GM23338 (cell line): ENCODE measurements at regions not wholly inside any gene's neighbourhood (a gene's known extent, or its start where the extent isn't known, plus 50 kb on each side); places are given as distances from the start of the nearest gene placed in this dataset.

ENCODE experiments used
- ATAC-seq: fragments of 200-7000 bp; cut with Tn5 transposase; 3 replicates; pipeline ENCODE4 v1.9.1; 2020
- DNase-seq: peaks from one replicate; pipeline ENCODE4 v3.0.0-alpha.2; 2015; ENCODE audit warnings: low spot score
- H2AFZ ChIP-seq: fragments of 200-600 bp; sonication (generic); 2 replicates; pipeline ENCODE4 v1.8.0; 2016; ENCODE audit warnings: antibody characterized with exemption, mild to moderate bottlenecking, moderate library complexity
- H3F3A ChIP-seq: fragments of 200-600 bp; sonication (generic); replicated peaks from 2 replicates; pipeline ENCODE4 v1.8.0; 2017; ENCODE audit warnings: antibody characterized with exemption, mixed run types, low read depth
- H3K27ac ChIP-seq: fragments of 200-600 bp; sonication (generic); 2 replicates; pipeline ENCODE4 v1.6.1; 2016; ENCODE audit warnings: low read depth
- H3K27me3 ChIP-seq: fragments of 200-600 bp; sonication (generic); 2 replicates; pipeline ENCODE4 v1.8.0; 2016; ENCODE audit warnings: mild to moderate bottlenecking, mixed run types, moderate library complexity; ENCODE audit not compliant: insufficient read depth
- H3K36me3 ChIP-seq: fragments of 200-600 bp; sonication (generic); 2 replicates; pipeline ENCODE4 v1.8.0; 2016; ENCODE audit warnings: mild to moderate bottlenecking; ENCODE audit not compliant: insufficient read depth
- H3K4me1 ChIP-seq: fragments of 200-600 bp; sonication (generic); 2 replicates; pipeline ENCODE4 v1.8.0; 2016; ENCODE audit warnings: mild to moderate bottlenecking, moderate library complexity; ENCODE audit not compliant: insufficient read depth
- H3K4me2 ChIP-seq: fragments of 200-600 bp; sonication (generic); 2 replicates; pipeline ENCODE4 v1.7.1; 2017; ENCODE audit warnings: mixed run types
- H3K4me3 ChIP-seq: fragments of 200-600 bp; sonication (generic); 2 replicates; pipeline ENCODE4 v1.6.1; 2016; ENCODE audit warnings: mixed run types
- H3K79me2 ChIP-seq: fragments of 200-600 bp; sonication (generic); replicated peaks from 2 replicates; pipeline ENCODE4 v1.8.0; 2017; ENCODE audit warnings: mild to moderate bottlenecking; ENCODE audit not compliant: insufficient read depth
- H3K9me2 ChIP-seq: fragments of 200-600 bp; sonication (generic); 2 replicates; pipeline ENCODE4 v1.8.0; 2017; ENCODE audit not compliant: insufficient read depth
- H4K20me1 ChIP-seq: fragments of 200-600 bp; sonication (generic); replicated peaks from 2 replicates; pipeline ENCODE4 v1.8.0; 2017; ENCODE audit warnings: mild to moderate bottlenecking; ENCODE audit not compliant: insufficient read depth
- H3K27ac Mint-ChIP-seq: 2 replicates; pipeline ENCODE4 v1.8.0; 2020; ENCODE audit warnings: inconsistent platforms, mild to moderate bottlenecking, moderate library complexity, mixed read lengths
- H3K27me3 Mint-ChIP-seq: 3 replicates; pipeline ENCODE4 v1.8.0; 2022; ENCODE audit warnings: low read depth, mild to moderate bottlenecking, moderate library complexity, mixed read lengths, inconsistent platforms; ENCODE audit not compliant: insufficient read depth, poor library complexity
- H3K36me3 Mint-ChIP-seq: 3 replicates; pipeline ENCODE4 v1.8.0; 2021; ENCODE audit warnings: low read depth, mild to moderate bottlenecking, inconsistent platforms, moderate library complexity, mixed read lengths
- H3K4me1 Mint-ChIP-seq: 3 replicates; pipeline ENCODE4 v1.8.0; 2020; ENCODE audit warnings: mild to moderate bottlenecking, inconsistent platforms, mixed read lengths
- H3K4me3 Mint-ChIP-seq: 3 replicates; pipeline ENCODE4 v1.8.0; 2021; ENCODE audit warnings: moderate library complexity, mild to moderate bottlenecking, inconsistent platforms, mixed read lengths
- H3K9me3 Mint-ChIP-seq: 3 replicates; pipeline ENCODE4 v1.8.0; 2020; ENCODE audit warnings: moderate library complexity, mild to moderate bottlenecking, inconsistent platforms, mixed read lengths
- CREB1 ChIP-seq: fragments of 250-450 bp; sonication (Bioruptor Pico); IDR thresholded peaks from 2 replicates; pipeline ENCODE4 v1.5.0; 2020; ENCODE audit warnings: low read depth, mild to moderate bottlenecking, moderate library complexity
- EZH2 ChIP-seq: fragments of 200-600 bp; sonication (generic); IDR thresholded peaks from one replicate; pipeline ENCODE4 v1.8.0; 2017; ENCODE audit warnings: antibody characterized with exemption, mild to moderate bottlenecking, low read depth; ENCODE audit not compliant: unreplicated experiment
- JUNB ChIP-seq: IDR thresholded peaks from one replicate; pipeline ENCODE4 v1.6.1; 2016; ENCODE audit warnings: antibody characterized with exemption; ENCODE audit not compliant: unreplicated experiment
- NANOG ChIP-seq: IDR thresholded peaks from 2 replicates; pipeline ENCODE4 v1.6.1; 2016; ENCODE audit warnings: antibody characterized with exemption, borderline replicate concordance
- POLR2AphosphoS5 ChIP-seq: IDR thresholded peaks from 2 replicates; pipeline ENCODE4 v1.6.1; 2016; ENCODE audit warnings: antibody characterized with exemption, low read depth
- STAT1 ChIP-seq: IDR thresholded peaks from one replicate; pipeline ENCODE4 v1.6.1; 2016; ENCODE audit warnings: antibody characterized with exemption; ENCODE audit not compliant: unreplicated experiment
- ZNF114 ChIP-seq: fragments of 250-450 bp; sonication (Bioruptor Pico); IDR thresholded peaks from 2 replicates; pipeline ENCODE4 v1.5.0; 2020; ENCODE audit warnings: mild to moderate bottlenecking, moderate library complexity
- ZNF331 ChIP-seq: fragments of 250-450 bp; sonication (Bioruptor Pico); IDR thresholded peaks from 2 replicates; pipeline ENCODE4 v1.5.0; 2020; ENCODE audit warnings: low read depth, mild to moderate bottlenecking, moderate library complexity
- TF ChIP-seq, protein P1 (sequence below), 2 experiments: fragments of 200-600 bp in 1 of 2; sonication (generic) in 1 of 2; conservative IDR thresholded peaks; 2 replicates each; pipeline versions ENCODE4 v1.5.1 to v1.6.1; 2016 to 2017; ENCODE audit warnings: antibody characterized with exemption in 2 of 2, low read depth in 2 of 2, mild to moderate bottlenecking in 2 of 2, moderate library complexity in 1 of 2
- TF ChIP-seq, protein P2 (sequence below): IDR thresholded peaks from 2 replicates; pipeline ENCODE4 v1.6.1; 2016; ENCODE audit warnings: antibody characterized with exemption
- TF ChIP-seq, protein P3 (sequence below): IDR thresholded peaks from one replicate; pipeline ENCODE4 v1.6.1; 2018; ENCODE audit warnings: antibody characterized with exemption; ENCODE audit not compliant: unreplicated experiment

GRCh38 chr2:66189553-66189952 lies 245.4 kb upstream of the MEIS1 start (continued):
- TF ChIP-seq, protein P1, sequence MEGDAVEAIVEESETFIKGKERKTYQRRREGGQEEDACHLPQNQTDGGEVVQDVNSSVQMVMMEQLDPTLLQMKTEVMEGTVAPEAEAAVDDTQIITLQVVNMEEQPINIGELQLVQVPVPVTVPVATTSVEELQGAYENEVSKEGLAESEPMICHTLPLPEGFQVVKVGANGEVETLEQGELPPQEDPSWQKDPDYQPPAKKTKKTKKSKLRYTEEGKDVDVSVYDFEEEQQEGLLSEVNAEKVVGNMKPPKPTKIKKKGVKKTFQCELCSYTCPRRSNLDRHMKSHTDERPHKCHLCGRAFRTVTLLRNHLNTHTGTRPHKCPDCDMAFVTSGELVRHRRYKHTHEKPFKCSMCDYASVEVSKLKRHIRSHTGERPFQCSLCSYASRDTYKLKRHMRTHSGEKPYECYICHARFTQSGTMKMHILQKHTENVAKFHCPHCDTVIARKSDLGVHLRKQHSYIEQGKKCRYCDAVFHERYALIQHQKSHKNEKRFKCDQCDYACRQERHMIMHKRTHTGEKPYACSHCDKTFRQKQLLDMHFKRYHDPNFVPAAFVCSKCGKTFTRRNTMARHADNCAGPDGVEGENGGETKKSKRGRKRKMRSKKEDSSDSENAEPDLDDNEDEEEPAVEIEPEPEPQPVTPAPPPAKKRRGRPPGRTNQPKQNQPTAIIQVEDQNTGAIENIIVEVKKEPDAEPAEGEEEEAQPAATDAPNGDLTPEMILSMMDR (conservative IDR thresholded peaks at IDR 0.05; ENCODE audit: low read depth in 2 of 2) = no peak
- TF ChIP-seq EZH2 = no peak
- no peak for TF ChIP-seq JUNB
- no peak for TF ChIP-seq CREB1
- no peak for TF ChIP-seq NANOG
- TF ChIP-seq POLR2AphosphoS5 = no peak
- TF ChIP-seq STAT1 = no peak
- TF ChIP-seq ZNF114 = no peak
- TF ChIP-seq ZNF331 = no peak
- TF ChIP-seq, protein P2, sequence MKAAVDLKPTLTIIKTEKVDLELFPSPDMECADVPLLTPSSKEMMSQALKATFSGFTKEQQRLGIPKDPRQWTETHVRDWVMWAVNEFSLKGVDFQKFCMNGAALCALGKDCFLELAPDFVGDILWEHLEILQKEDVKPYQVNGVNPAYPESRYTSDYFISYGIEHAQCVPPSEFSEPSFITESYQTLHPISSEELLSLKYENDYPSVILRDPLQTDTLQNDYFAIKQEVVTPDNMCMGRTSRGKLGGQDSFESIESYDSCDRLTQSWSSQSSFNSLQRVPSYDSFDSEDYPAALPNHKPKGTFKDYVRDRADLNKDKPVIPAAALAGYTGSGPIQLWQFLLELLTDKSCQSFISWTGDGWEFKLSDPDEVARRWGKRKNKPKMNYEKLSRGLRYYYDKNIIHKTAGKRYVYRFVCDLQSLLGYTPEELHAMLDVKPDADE = no peak
- TF ChIP-seq, protein P3, sequence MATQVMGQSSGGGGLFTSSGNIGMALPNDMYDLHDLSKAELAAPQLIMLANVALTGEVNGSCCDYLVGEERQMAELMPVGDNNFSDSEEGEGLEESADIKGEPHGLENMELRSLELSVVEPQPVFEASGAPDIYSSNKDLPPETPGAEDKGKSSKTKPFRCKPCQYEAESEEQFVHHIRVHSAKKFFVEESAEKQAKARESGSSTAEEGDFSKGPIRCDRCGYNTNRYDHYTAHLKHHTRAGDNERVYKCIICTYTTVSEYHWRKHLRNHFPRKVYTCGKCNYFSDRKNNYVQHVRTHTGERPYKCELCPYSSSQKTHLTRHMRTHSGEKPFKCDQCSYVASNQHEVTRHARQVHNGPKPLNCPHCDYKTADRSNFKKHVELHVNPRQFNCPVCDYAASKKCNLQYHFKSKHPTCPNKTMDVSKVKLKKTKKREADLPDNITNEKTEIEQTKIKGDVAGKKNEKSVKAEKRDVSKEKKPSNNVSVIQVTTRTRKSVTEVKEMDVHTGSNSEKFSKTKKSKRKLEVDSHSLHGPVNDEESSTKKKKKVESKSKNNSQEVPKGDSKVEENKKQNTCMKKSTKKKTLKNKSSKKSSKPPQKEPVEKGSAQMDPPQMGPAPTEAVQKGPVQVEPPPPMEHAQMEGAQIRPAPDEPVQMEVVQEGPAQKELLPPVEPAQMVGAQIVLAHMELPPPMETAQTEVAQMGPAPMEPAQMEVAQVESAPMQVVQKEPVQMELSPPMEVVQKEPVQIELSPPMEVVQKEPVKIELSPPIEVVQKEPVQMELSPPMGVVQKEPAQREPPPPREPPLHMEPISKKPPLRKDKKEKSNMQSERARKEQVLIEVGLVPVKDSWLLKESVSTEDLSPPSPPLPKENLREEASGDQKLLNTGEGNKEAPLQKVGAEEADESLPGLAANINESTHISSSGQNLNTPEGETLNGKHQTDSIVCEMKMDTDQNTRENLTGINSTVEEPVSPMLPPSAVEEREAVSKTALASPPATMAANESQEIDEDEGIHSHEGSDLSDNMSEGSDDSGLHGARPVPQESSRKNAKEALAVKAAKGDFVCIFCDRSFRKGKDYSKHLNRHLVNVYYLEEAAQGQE = no peak

GRCh38 chr2:66186537-66186936 lies 248.4 kb upstream of the MEIS1 start:
- peaks cover 4% of the 10 kb centered on the region for H3K4me1 ChIP-seq
- no peak overlapping the region for H2AFZ ChIP-seq
- no peaks in the 10 kb centered on the region for H3K27me3 ChIP-seq
- Mint-ChIP-seq H3K9me3 (no peaks in the 10 kb centered on the region; the same call in 1 of the 3 replicates), H3K27ac (no peak overlapping the region), H3K27me3 (peaks cover 1% of the 10 kb centered on the region), H3K4me3 (no peak overlapping the region), H3K36me3 (no peaks in the 10 kb centered on the region), H3K4me1 (peaks cover 12% of the 10 kb centered on the region)
- no peaks in the 10 kb centered on the region for H3F3A ChIP-seq
- DNase-seq (no peak), ATAC-seq (no peak)
- H3K27ac ChIP-seq = no peak overlapping the region
- H3K9me2 ChIP-seq = no peaks in the 10 kb centered on the region
- H3K79me2 ChIP-seq = no peaks in the 10 kb centered on the region
- no peaks in the 10 kb centered on the region for H3K36me3 ChIP-seq
- no peak overlapping the region for H3K4me2 ChIP-seq
- H3K4me3 ChIP-seq = no peak overlapping the region
- no peaks in the 10 kb centered on the region for H4K20me1 ChIP-seq
- TF ChIP-seq, protein P1 (conservative IDR thresholded peaks at IDR 0.05; ENCODE audit: low read depth in 2 of 2) = no peak
- TF ChIP-seq CREB1 (no peak), ZNF114 (no peak)
- TF ChIP-seq, protein P2 = no peak
